GM21786 (cell line): ENCODE measurements at regions not wholly inside any gene's neighbourhood (a gene's known extent, or its start where the extent isn't known, plus 50 kb on each side); places are given as distances from the start of the nearest gene placed in this dataset.
"Not testable (repeated sequence)": the region's sequence is repeated elsewhere in the genome, so short reads cannot be mapped to it uniquely, and the experiment has no call there.

Source experiments
- ATAC-seq: cut with Tn5 transposase; IDR thresholded peaks from one replicate; pipeline ENCODE4 v1.9.1; 2021; ENCODE audit not compliant: unreplicated experiment

DNA sequence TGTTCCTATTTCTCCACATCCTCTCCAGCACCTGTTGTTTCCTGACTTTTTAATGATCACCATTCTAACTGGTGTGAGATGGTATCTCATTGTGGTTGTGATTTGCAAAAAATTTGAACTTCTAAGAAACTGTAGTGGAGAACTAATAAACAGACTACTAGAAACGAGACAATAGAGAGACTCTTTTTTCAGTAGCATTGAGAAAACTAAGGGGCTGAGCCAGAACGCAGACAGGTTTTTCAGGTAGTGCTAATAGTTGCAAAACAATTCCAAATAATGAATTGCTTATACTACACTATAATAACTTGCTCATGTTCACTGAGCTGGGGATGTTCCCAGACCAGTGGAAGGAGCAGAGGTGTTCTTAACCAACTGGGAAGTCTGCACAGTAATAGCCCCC lies 98.8 kb upstream of the DPH5 start:
- no peak for ATAC-seq

DNA sequence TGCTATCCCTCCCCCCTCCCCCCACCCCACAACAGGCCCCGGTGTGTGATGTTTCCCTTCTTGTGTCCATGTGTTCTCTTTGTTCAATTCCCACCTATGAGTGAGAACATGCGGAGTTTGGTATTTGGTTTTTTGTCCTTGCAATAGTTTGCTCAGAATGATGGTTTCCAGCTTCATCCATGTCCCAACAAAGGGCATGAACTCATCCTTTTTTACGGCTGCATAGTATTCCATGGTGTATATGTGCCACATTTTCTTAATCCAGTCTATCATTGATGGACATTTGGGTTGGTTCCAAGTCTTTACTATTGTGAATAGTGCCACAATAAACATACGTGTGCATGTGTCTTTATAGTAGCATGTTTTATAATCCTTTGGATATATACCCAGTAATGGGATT lies 98.3 kb upstream of the DPH5 start:
- not testable (repeated sequence) for ATAC-seq

DNA sequence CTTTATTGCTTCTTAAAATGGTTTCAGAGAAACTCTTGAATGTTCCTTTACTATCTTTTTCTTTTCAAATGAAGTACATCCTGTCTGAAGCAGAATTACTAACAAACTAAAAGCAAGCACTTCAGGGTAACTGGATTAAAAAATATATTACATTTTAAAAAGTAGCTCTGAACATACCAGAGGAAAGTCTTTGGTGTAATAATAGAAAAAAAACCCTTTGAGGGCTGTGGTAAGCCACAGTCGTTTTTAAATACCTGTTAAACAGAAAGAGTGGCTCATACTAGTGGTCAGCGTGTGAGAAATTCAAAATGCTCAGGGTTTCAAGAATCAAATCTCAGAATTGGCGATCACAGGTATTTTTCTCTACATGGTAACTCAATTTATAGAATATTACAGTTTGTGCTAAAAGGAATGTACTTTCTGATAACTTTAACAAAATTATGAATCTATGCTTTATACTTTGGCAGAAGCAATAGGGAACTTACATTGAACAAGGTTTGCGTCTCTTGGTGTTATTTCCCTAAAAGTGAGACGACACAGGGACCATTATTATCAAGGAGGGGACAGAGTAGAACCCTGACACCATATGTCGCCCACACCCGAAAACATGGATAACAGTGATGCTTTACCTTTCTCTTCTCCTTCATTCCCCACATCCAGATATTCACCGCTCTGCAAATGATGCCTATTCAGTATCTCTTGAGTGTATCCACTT lies 97.0 kb upstream of the DPH5 start:
- peak; percentile 98 for ATAC-seq

DNA sequence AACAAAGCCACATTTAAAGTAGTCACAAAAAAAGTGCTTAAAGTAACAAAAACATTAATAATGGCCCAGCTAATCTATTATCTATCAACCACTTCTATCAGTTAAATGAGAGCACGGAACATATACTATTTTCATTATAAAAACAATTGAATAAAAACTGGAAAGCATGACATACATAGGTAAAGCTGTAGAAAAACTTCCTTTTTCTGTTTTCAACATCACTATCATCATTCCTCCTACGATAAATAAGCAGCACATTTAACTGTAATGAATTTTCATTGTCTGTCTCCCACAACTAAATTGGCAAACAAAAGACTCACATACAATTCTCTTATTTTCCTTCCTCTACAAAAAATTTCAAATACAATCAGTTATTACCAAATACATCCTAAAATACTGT lies 96.4 kb upstream of the DPH5 start:
- ATAC-seq, result no peak

DNA sequence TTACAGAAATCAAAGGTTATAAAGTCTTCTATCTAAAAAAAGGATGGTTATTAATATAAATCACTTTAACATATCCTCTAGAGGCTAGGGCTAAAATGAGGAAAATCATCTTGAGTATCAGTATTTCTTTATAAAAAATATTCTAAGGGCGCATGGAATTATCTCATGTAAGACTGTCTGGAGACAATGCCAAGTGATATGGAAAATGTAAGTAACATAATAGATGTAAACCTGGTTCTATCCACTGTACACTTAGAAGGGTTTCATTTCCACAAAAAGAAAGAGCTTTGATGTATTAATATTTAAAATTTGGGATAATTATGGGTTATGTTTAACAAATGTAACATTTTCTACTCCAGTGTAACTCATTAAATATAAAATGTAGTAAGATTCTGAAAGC lies 95.9 kb upstream of the DPH5 start:
- no peak for ATAC-seq

DNA sequence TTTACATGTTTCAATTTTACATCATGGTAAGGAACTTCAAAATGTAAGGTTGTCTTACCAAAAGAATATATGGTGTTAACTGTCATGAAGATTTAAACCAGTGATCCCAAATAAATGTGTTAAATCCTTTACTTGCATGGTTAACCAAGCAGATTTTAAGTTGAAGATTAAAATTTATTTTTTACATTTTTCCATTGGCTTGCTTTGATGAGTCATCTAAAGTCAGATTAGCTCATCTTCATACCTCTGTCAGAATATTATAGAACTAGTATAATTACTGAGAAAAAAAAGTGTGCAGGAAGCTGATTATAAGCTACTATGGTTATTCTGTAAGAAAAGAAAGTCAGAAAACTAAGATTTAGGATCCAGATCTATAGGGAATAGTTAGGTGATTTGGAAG lies 95.3 kb upstream of the DPH5 start:
- no peak for ATAC-seq

DNA sequence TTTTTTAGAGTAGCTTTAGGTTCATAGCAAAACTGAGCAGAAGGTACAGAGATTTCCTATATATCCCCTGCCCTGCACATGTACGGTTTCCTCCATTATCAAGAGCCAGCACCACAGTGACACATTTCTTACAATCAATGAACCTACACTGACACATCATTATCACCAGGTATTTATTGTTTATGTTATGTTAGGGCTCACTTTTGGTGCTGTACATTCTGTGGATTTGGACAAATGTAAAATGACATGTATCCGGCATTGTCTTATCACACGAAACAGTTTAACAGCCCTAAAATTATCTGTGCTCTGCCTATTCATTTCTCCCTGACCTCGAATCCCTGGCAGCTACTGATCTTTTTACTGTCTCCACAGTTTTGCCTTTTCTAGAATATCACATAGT lies 93.7 kb upstream of the DPH5 start:
- ATAC-seq, result no peak

DNA sequence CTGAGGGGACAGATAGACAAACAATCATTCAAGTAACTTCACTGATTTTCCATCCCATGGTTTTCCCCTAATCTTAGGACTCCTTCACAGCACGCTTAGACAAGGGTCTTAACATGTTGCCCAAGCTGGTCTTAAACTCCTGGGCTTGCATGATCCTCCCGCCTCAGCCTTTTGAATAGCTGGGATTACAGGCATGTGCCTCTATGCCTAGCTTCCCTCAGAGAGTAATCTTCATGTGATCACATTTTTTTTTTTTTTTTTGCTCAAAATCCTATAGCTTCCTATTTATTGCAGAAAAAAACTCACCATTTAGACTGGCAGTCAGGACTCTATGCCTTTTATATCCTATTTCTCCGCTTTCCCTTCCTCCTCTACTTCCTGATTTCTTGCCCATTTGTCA lies 90.4 kb upstream of the DPH5 start:
- no peak for ATAC-seq

DNA sequence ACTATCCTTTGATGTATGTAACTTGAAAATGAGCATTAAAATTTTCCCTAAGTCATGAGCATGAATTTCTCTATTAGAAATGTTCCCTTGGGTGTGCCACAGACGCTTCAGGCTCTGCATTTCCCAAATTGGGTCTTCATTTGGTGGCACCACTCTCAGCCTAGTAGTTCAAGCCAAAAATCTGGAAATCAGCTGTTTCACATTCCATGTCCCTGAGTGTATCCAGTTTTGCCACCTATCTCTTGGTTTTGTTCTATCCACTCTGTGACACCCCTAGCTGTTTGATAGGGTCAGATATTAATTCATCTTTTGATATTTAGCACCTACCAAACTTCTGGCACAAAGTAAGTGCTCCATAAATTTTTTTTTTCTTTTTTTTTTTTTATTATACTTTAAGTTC lies 89.5 kb upstream of the DPH5 start:
- no peak for ATAC-seq

DNA sequence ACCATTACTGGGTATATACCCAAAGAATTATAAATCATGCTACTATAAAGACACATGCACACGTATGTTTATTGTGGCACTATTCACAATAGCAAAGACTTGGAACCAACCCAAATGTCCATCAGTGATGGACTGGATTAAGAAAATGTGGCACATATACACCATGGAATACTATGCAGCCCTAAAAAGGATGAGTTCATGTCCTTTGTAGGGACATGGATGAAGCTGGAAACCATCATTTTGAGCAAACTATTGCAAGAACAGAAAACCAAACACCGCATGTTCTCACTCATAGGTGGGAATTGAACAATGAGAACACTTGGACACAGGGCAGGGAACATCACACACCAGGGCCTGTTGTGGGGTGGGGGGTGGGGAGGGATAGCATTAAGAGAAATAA lies 88.5 kb upstream of the DPH5 start:
- ATAC-seq, result not testable (repeated sequence)

DNA sequence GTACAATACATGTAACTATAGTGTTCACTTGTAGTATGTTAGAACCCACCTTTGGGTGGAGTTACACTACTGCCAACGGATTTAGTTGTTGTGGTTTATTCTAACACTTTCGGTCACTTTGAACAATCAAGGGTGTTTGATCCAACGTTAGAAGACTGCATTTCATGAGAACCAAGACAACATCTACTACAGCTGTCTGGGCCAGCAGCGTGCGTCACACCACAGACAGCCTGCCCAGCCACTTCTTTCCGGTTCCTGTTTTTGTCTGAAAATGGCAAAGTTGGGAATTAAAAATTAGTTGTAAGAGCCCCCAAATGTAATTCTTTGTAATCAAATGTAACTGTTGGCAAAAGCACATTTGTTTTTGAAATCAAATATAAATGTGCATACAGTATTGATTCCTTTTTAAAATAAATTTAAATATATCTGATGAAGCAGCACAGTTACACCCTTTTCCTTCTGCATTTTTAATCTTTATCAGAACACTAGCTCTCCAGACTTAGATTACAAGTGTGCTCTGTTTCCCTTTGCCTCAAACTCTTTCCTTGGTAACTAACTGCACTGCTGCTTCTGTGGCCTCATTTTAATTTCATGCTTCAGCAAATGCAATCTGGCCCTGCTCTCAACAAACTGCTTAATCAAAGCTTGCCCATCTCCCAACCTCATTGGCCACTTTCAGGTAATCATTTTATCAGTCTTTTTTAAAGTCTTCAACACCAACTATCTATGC lies 86.6 kb upstream of the DPH5 start:
- ATAC-seq, result peak; percentile 90

DNA sequence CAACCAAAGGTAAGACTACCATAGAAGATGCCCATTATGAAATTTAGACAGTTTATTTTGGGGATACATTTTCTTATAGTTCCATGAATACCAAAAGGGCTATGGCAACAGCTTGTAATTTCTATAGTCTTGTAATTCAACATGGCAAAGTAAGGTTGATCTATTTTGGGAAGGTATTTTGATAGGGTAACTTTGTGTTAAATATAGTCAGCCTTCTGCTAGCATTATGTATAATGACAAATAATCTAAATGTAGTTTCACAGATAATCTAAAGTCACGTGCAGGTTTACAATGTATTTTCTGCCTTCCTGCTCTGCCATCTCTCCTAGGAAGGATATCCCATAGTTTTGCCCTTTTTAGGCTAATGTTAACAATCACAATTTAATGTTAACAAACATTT lies 85.9 kb upstream of the DPH5 start:
- ATAC-seq, result no peak

DNA sequence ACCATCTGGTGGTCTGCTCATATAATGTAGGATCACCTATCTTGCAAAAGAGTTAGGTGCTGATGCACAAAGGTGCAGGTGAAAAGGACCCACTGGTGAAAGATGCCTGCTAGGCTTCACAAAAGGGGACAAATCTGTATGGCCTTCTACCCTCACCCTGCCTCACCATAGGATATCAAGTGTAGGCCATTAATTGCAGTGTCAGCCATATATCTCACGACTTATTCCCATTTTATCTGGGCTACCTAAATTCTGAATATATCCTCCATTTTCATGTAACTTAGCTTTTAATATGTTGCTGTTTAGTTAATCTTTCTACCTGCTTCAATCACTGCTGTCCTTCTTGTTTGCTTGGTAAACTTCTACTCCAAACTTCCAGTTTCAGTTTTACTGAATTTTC lies 84.2 kb upstream of the DPH5 start:
- ATAC-seq, result no peak

DNA sequence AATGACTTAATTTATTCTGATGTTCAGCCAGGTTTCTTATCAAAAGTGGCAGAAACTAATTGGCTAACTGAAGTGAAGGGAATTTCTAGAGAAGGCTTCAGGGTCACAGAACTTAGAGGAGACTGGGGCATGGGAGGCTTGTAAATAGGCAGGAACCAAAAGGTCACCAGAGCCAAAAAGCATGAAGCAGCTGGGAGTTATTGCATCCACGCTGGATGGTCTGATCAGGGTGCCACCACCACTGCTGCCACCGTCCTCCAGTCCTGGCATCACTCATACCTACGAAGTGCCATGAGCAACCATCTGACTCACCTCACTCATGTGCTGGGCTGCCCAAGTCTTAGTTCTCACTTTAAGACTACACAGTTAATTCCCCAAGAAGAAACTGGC lies 82.5 kb upstream of the DPH5 start:
- ATAC-seq, result no peak

DNA sequence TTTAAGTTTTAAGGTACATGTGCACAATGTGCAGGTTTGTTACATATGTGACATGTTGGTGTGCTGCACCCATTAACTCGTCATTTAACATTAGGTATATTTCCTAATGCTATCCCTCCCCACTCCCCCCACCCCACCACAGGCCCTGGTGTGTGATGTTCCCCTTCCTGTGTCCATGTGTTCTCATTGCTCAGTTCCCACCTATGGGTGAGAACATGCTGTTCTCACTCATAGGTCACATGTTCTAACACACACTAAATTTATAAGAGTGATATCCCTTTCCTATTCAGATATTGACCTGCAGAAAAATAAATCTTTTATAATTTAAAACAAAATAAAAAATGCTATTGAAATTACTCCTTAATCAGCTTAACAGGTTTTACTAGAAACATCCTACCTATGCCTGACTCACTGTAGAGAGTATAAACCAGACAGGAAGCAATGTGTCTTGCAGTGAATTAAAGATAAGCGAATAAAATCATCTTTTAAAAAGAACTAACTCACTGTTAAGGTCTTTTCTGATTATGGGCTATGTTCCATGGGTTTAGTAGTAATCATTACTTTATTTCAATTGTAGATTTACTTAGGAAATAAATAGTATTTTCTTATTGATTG lies 82.0 kb upstream of the DPH5 start:
- ATAC-seq, result no peak

DNA sequence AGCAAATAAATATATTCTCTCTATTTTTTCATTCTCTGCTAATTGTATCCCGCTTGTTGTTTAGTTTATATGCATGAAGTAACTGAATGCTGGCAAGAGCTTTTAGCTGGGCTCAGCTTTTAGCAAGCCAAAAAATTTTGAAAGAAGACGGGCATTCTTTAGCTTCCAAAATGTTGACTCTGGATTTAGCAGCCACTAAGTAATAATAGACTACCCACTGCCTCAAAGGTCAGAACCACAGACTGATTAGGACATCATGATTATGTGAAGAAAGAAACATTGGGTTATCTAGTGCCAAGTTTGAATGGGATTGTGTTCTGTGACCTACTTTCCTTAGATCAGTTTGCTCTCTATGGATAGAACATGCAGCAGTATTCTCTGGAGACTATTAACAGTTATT lies 80.3 kb upstream of the DPH5 start:
- ATAC-seq, result no peak

DNA sequence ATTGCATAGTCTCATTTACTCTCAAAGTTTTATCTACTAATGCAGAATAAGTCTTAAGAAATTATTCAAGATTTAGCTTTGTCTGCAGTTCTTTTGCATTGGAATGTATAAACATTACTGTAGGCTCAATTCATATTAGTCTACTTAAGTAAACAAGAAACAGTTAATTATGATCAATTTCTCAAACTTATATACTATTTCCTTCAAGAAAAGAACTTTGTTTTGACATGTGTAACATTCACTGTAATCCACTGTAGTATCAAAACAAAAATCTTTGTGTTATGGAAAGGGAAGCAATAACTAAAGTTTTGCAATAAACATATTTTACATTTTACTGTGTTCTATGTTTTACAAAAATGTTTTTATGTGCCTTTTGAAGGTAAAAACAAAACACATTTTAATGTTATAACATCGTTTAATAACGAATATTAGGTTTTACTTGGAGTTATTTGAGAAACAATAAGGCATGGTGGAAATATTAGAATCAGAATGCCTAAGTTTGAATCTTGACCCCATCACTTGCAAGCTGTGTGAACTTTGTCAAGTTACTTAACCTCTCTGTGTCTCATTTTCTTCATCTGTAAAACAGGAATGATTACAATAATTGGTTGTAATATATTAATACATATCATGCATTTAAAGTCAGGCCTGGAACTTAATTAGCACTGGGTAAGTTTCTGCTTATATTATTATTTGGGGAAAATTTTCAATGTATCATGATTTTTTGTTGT lies 77.0 kb upstream of the DPH5 start:
- ATAC-seq, result no peak

DNA sequence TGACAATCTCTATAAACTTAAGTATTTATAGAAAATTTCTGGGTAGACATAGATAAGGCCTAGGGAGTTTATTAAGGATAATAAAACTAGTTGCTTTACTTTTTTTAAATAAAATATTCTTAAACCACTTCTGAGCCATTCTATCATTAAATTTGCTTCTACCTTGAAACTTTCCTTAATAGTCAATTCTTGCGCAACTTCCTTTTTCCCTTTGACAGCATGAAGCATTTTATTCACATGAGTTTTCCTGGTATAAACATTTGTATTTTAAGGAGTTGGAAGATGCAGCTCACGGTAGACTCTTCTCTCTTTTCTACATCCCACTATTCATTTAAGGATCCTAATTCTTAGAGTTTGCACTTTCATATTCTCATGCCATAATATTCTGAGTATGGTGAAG lies 75.8 kb upstream of the DPH5 start:
- no peak for ATAC-seq

DNA sequence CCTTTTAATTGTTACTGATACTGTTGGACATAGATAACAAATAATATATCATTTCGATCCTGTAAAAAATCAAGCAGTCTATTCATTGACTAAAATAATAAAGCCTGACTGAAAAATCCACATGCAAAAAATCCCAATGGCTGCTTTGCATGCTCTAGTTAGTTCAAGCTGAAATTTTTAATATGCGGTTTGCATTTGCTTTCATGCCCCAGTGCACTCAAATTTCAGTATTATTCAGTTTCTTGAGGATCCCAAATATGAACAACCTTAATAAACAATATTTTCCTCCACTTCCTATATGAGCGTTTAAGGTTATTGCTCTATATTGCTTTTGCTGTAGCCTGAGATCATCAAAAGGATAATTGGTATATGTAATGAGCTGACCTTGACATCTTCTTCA lies 75.1 kb upstream of the DPH5 start:
- no peak for ATAC-seq

DNA sequence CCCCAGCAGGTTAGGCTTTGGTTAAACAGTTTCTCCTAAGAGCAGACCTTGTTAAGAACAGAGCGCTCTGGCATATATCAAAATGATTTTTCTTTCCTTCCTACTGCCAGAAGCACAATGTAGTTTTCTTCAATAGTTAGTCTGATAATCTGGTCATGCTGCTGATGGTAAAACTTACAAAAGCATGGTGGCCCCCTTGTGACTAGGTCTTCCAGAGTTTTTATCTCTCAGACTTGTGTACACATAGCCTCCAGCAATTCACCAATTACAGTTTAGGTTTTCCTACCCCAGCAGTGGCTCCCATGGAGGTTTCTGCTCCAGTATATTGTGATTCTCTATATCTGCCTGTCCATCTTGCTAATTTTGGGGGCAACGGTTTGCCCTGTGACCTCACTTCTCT lies 73.3 kb upstream of the DPH5 start:
- no peak for ATAC-seq

DNA sequence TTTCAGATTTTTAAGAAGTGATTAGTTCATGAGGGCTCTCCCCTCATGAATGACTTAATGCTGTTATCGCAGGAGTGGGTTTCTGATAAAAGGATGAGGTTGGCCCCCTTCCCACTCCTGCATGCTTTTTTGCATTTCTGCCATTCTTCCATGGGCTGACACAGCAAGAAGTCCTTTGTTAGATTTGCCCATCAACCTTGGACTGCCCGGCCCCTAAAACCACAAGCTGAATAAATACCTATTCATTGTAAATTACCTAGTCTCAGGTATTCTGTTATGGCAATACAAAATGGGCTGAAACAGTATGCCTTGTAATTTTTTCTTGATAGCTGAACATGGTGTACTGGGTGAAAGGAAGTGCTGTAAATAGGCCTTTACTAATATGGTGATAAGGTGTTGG lies 72.7 kb upstream of the DPH5 start:
- no peak for ATAC-seq
